ENCODE measurements at regions not wholly inside any gene's neighbourhood (a gene's known extent, or its start where the extent isn't known, plus 50 kb on each side); places are given as distances from the start of the nearest gene placed in this dataset.

- TF ChIP-seq POLR2A (IDR thresholded peaks at IDR 0.05) (no peak), CTCF (IDR thresholded peaks at IDR 0.05) (no peak)
- H3K9me3 ChIP-seq, result no peaks in the 10 kb centered on the region
- H3K4me1 ChIP-seq, result no peaks in the 10 kb centered on the region
- no peak for DNase-seq
- no peaks in the 10 kb centered on the region for H3K36me3 ChIP-seq
- H3K27ac ChIP-seq, result no peak overlapping the region
- intact Hi-C loops (cut with DNase I), result no loop called here
- H3K27me3 ChIP-seq, result no peaks in the 10 kb centered on the region
- no peak overlapping the region for H3K4me3 ChIP-seq (replicated peaks in 1 of 3)
These were observed 287.4 kb upstream of the DCBLD2 start for GRCh38 chr3:99188936-99189335.

- TF ChIP-seq CTCF (IDR thresholded peaks at IDR 0.05) (no peak), POLR2A (IDR thresholded peaks at IDR 0.05) (no peak)
- 65 to 93% methylated on average over 2 of the region's 2 CpGs for WGBS, 2 donors
- no peaks in the 10 kb centered on the region for H3K9me3 ChIP-seq
- intact Hi-C loops (cut with DNase I), result no loop called here
- no peaks in the 10 kb centered on the region for H3K27me3 ChIP-seq
- no peak overlapping the region for H3K27ac ChIP-seq
- no peaks in the 10 kb centered on the region for H3K36me3 ChIP-seq
- no peaks in the 10 kb centered on the region for H3K4me1 ChIP-seq
- no peak overlapping the region for H3K4me3 ChIP-seq (replicated peaks in 1 of 3)
- no peak for DNase-seq
These were observed 284.5 kb upstream of the DCBLD2 start for GRCh38 chr3:99186016-99186415.

DNA sequence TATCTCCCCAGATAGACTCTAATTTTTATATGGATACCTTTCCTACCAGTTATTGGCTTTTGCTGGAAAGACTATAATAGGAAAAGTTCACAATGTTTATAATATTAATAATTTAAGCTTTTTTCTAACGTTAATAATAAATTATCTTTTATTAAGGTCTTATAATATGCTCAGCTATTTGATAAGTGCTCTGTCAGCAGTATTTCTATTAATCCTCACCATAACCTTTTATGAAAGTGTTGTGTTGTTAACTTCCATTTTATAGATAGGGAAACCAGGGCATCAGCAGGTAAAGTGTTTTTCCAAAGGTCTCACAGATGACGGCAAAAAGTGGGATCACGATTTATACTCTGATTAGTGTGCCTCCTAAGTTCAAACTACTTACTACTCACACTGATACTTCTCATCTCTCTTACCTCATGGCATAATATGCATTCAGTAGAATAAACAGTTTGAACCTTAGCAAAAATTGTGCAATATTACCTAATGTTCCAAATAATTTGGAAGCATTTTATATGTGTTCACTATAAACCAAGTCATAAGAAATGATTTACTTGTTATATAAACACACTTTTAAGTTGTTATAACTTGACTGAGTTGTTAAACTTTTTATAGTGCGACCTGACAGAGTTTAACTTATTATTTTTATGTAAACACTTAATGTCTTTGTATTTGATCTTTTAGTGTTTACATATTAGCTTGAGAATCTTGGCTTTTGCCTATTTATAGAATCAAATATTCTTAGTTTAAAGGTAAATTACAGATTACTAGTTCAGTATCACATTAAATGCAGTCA, 274.9 kb upstream of the DCBLD2 start:
- WGBS, 2 donors, result 74 to 82% methylated on average over 4 of the region's 4 CpGs
- H3K36me3 ChIP-seq, result no peaks in the 10 kb centered on the region
- TF ChIP-seq CTCF (IDR thresholded peaks at IDR 0.05), result no peak
- TF ChIP-seq POLR2A (IDR thresholded peaks at IDR 0.05), result no peak
- H3K9me3 ChIP-seq, result no peaks in the 10 kb centered on the region
- intact Hi-C loops (cut with DNase I), result no loop called here
- DNase-seq, result no peak
- no peaks in the 10 kb centered on the region for H3K27me3 ChIP-seq
- no peaks in the 10 kb centered on the region for H3K4me1 ChIP-seq
- no peak overlapping the region for H3K4me3 ChIP-seq (replicated peaks in 1 of 3)
- no peak overlapping the region for H3K27ac ChIP-seq

GRCh38 chr3:99175276-99175812, 273.8 kb upstream of the DCBLD2 start:
- WGBS, 2 donors, result 75 to 78% methylated on average over 4 of the region's 4 CpGs
- no peak for TF ChIP-seq CTCF (IDR thresholded peaks at IDR 0.05)
- no peak for TF ChIP-seq POLR2A (IDR thresholded peaks at IDR 0.05)
- intact Hi-C loops (cut with DNase I), result no loop called here

More at GRCh38 chr3:99175276-99175812, 273.8 kb upstream of the DCBLD2 start:
- Histone ChIP-seq H3K36me3 (no peaks in the 10 kb centered on the region), H3K27me3 (no peaks in the 10 kb centered on the region), H3K4me3 (replicated peaks in 1 of 3) (no peak overlapping the region), H3K4me1 (no peaks in the 10 kb centered on the region), H3K9me3 (no peaks in the 10 kb centered on the region), H3K27ac (no peak overlapping the region)
- no peak for DNase-seq
